ENCODE measurements at regions not wholly inside any gene's neighbourhood (a gene's known extent, or its start where the extent isn't known, plus 50 kb on each side); places are given as distances from the start of the nearest gene placed in this dataset.

DNA sequence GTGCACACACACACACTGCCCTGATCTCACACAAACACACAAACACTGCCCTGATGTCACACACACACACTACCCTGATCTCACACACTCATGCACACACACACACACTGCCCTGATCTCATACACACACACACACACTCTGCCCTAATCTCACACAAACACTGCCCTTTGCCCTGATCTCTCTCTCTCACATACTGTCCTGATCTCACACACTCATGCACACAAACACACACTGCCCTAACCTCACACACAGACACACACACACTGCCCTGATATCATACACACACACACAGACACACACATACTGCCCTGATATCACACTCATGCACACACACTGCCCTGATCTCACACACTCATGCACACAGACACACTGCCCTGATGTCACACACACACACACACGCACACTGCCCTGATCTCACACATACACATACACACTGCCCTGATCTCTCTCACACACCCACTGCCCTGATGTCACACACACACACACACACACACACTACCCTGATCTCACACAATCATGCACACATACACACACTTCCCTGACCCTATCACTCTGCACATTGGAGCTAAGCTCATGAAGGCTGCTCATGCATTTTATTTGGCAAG is 97.6 kb upstream of the DIO3 start:
- no peak for DNase-seq

GRCh38 chr14:101464310-101464983 is 96.8 kb upstream of the DIO3 start:
- DNase-seq, result no peak

GRCh38 chr14:101464984-101465794 is 96.1 kb upstream of the DIO3 start:
- no peak for DNase-seq

- DNase-seq, result no peak
Measured at GRCh38 chr14:101465795-101466448, 95.4 kb upstream of the DIO3 start.

GRCh38 chr14:101466456-101467180 is 94.7 kb upstream of the DIO3 start:
- no peak for DNase-seq

GRCh38 chr14:101467181-101467926 is 93.9 kb upstream of the DIO3 start:
- DNase-seq, result no peak

GRCh38 chr14:101469382-101470247 is 91.7 kb upstream of the DIO3 start:
- DNase-seq, result no peak

- DNase-seq, result no peak
Measured at GRCh38 chr14:101470266-101470665, 91.0 kb upstream of the DIO3 start.

- DNase-seq, result no peak
Measured at GRCh38 chr14:101471723-101472517, 89.4 kb upstream of the DIO3 start.

DNA sequence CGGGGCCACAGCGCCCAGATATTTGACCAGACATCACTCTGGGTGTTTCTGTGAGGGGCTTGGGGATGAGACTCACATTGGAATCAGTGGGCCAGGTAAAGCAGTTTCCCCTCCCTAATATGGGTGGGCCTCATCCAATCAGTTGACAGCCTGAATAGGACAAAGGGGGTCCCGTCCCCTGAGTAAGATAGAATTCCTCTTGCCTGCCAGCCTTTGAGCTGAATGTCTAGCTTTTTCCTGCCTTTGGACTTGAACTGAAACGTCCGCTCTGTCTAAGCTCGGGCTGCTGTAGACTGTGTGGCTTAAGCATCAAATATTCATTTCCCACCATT is 88.8 kb upstream of the DIO3 start:
- no peak for DNase-seq

DNA sequence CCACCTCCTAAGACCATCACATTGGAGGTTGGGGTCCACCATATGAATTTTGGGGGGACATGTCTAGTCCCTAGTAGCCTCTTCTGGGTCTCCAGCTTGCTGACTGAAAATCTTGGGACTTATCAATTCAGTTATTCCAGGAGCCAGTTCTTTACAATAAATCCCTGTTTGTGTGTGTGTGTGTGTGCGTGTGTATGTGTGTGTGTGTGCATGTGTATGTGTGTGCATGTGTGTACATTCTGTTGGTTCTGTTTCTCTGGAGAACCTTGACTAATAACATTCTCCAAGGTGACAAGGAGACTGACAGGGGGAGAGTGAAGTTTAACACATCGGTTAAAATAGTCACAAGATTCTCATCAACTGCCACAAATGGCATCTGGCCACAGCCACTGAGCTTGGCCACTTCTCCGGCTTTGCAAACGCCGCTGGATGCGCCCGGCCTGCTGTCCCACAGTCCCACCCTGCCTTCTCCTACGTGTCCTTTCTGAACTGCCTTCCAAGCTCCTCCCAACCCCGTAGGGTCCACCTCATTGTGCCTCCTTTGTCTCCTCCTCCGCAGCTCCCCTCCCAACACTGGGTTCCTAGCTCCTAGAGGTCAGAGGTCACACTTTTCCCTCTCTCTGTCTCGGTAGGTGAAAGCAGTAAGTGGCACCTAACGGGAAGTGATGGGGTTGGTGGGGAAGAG is 88.1 kb upstream of the DIO3 start:
- no peak for DNase-seq

DNA sequence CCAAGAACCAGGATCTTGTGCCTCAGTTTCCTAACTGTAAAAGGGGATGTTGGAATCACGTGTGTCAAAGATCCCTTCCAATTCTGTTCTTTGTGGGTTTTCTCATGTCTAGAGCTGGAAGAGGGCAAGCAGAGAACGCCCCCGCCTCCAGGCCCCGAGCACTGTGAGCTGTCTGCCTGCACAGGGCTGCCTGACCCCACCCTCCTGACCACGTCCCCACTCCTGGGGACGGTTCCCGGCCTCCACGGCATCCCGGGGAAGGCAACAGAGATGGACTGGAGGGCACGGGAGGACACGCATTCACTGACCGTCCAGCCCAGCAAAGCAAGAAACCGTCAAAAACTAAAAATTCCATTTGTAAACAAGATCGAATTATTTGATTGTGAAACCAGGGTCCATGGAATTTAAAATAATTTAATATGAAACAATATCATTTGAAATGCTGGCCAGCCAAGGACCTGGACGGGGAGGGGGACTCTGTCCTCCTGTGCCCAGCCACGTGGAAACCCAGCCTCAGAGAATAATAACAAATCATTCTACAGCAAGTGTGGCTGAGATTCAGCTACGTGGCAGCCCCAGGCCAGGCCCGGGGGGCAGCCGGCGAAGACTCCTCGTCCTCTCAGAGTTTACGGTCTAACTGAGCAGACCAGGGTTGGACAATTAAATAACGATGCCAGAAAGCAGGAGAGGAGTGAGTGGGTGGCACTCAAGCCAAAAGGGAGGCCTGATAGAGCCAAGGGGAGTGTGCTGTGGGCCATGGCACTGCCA is 87.3 kb upstream of the DIO3 start:
- no peak for DNase-seq

- DNase-seq, result no peak
Measured at GRCh38 chr14:101474563-101475455, 86.5 kb upstream of the DIO3 start.

DNA sequence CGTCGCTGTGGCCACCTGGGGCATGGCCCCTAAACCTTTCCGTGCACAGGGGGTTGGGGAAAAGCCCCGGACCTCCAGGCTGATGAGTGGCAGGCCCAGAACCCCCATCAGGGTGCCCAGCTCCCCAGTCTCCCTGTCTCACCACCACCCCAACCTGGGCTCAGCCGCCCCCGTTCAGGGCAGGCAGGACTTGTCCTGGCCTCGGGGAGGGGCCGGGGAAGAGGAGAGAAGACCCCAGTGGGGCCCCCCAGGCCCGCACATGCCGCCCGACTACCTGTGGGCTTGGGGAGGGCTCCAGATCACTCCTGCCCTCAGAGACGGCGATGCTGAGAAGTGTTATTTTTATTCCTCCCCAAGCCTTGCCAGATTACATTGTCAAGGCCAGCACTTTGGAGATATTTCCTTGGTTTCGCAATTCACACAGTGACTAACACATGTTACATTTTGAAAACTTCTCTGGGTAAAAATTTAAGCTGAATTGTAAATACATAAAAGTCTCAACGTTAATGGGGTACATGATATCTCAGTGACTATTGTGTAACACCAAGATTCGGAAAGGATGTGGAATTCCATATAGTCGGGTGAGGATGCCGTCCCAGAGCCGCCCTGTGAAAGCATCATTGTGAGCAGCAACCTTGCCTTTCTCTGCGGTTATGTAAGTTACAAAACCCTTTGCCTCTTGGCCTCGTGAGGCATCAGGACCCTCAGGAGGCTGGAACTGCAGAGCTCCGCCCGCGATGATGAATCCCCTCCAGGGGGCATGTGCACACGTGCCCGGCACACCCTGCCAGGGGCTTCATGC is 85.6 kb upstream of the DIO3 start:
- no peak for DNase-seq

DNA sequence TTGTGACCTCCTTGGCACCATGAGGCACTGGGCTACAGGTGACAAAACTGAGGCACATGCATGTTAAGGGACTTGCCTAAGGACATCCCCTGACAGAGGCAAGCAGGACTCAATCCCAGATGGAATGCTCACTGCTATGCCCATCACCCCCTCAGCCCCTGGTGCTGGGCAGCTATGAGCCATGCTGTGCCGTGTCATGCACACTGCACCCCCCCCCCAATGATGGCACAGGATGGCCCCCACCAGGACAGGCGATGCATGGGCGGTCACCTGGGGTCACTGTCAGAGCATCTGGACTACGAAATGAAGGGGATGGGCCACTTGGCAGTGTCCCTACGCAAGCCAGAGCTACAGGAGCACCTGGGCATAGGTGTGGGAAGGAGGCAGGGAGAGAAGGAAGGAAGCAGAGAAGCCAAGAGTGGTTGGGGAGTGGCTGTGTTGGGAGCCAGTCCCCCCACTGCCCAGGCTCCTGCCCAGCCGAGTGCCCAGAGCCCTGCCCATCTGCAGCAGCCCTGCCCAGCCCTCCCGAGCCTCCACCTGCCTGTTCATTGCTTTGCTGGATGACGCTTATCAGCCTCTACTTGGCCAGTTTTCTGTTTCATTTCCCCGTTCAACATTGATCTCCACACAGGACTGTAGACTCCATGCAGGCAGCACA is 84.9 kb upstream of the DIO3 start:
- DNase-seq, result no peak

DNA sequence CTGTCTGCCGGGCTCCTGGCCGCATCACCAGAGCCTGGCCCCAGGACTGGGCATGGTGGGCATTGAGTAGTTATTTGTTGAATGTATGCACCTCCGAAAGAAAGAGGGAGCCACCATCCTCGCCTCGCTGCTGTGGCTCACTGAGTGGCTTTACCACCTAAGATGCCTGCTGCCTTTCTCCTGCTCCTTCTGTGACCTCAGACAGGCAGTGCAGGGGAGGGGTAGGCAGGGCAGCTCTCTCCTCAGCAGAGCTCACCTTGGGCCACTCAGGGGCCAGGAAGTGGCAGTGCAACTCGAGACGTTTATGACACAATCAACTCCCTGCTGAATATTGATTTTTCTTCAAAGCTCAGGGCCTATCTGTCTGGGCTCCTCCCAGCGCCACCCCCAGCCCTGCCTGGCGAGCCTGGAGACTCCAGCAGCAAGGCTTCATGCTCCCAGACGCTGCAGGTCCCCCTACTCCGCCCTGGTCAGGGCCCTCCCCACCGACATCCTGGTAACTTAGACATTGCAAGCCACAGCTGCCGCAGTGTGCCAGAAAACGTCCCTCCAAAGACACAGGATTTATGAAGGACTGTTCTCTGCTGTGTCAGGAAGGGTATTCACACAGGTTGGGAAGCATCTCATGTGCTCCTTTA is 84.3 kb upstream of the DIO3 start:
- no peak for DNase-seq
